Inflammatory macrophage (primary cell): ENCODE measurements at regions not wholly inside any gene's neighbourhood (a gene's known extent, or its start where the extent isn't known, plus 50 kb on each side); places are given as distances from the start of the nearest gene placed in this dataset.
"Not testable (repeated sequence)": the region's sequence is repeated elsewhere in the genome, so short reads cannot be mapped to it uniquely, and the experiment has no call there.

Experiments used
- DNase-seq, 2 donors: peaks; one replicate each; pipeline ENCODE4 v3.0.0-alpha.2; 2020 to 2022

DNA sequence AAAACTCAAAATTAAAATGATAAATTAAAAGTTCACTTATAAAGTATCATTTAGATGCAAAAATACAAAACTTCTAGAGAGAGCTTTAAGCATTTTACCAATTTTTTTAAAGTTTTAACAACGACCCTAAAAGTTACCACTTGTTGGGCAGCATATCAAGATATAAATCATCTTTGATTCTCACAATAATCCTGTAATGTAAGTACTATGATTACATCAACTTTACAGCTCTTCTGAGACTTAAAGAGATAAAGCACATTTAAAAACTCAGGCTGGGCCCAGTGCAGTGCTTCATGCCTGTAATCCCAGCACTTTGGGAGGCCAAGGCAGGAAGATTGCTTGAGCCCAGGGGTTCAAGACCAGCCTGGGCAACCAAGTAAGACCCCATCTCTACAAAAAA lies 202.7 kb upstream of the GPC6 start:
- DNase-seq, result no peak

DNA sequence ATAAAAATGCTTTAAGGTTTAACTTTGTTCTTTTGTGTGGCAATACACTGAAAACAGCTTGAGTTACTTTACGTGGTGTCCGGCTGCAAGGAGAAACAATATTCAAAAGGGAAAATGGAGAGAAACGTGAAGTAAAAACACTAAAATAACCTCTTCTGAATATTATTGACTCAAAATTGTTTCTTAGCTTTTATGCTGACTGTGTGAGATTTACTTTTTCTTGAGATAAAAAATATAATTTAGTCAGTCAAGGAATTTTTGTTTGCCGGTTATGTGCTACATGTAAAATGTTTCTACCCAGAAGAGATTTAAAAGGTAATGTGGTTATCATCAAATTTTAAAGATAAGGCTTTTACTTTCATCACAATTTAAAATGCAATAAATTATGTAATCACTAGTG lies 200.6 kb upstream of the GPC6 start:
- DNase-seq, result no peak

DNA sequence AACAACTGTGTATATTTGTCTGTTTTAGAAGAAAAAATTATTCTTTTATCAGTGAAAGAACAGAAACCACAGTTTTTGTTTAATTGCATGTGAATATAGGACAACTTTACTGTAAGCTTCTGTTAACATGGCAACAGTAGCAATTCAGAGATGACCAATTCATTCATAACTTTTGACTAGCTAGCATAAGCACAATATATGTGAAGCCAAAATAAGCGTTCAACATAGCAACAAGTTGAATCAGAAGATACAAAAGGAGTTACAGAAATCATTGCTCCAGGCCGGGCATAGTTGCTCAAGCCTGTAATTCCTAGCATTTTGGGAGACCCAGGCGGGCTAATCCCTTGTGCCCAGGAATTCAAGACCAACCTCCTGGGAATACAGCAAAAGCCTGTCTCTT lies 197.1 kb upstream of the GPC6 start:
- no peak for DNase-seq

DNA sequence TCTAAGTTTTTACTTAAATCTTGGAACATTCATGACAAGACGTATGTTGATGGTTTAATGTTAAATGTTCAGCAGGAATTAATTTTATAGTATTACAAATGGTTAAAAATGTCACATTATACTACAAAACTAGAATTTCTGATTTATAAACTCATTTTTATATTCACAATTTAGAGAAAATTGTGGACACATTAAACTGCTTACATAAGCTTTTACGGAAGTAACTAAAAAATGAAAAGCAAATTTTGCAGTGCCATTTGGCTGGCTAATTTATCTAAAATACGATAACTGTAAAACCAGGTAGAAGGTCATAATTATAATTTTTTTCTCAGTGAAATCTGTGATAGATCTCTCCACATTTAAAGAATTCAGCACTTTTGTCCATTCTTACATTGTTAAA lies 190.2 kb upstream of the GPC6 start:
- no peak for DNase-seq

DNA sequence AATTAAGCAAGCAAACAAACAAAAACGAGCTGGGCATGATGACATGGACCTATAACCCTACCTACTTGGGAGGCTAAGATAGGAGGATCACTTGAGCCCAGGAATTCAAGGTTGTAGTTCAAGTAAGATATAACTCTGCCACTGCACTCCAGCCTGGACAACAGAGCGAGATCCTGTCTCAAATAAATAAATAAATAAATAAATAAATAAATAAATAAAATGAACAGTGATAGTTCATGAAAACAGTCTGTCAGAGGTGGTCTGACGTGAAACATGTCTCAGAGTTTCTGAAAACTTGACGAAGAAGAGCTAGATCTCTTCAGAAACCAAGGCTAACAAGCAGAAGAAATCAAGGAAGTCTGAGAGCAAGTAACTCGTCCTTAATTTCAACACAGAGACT lies 188.8 kb upstream of the GPC6 start:
- no peak for DNase-seq

DNA sequence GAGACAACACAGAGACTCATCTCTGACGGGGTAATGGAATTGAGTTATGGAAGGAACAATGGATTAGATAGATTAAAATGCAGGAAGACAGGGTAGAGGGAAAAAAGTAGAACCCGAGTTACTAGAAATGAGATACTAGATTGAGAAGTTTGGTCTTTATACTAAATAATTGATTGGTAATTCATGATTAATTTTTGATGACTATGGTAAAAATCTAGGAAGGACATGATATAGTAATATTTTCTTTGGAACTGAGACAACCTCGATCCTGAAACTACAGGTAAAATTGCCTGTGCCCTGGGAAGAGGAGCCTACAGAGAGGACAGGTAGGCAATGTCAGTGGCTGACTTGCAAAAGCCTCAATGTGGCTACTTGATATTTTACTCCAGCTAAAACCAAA lies 188.4 kb upstream of the GPC6 start:
- no peak for DNase-seq

DNA sequence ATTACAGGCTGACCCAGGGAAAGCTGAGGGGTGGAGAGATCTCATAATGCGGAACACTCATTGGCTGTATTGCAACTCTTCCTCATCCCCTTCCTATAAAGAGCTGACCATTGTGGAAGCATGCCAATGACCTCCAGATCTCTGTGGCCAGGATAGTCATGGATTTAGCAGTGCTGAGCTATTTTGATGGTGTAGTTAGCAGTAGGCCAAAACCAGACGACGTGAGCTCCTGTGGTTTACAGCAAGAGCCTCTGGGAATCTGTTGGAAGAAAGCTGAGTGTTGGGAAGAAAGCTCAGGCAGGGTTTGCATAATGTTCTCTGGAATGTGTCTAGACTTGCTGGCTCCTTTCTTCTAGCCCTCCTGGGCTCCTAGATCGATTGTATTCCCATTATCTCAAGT lies 187.5 kb upstream of the GPC6 start:
- no peak for DNase-seq

DNA sequence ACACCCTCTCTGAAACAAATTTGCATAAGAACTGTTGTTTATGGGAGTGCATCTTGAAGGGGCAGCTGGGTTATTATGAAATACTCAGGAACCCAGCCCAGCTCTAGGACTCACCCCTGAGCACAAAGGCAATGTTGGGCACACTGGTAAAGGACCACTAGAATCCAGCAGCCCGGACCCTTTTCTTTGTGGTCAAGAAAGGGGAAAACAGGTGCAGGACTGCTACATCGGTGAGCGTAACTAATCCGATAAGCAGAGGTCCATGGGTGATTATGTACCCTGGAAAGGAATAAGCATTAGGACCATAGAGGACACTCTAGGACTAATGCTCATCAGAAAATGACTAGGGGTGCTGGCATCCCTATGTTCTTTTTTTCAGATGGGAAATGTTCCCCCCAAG lies 185.0 kb upstream of the GPC6 start:
- not testable (repeated sequence) for DNase-seq

DNA sequence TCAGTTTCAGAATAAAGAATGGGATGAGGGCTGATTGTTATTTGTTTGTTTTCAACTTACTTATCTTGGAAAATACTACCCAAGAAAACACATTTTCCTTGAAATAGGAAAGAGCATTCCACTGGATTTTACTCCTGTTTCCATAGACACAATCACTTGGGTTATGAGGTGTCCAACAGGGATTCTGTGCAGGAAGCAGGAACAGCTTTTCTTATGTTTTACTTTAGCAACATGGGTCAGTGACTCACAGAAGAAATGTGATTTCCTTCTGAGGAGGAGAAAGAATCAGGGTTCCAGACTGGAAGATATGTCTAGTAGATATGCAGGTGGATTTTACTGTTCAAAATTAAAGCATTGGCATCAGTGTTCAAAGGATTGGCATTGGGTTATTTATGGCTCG lies 180.8 kb upstream of the GPC6 start:
- DNase-seq, result no peak

DNA sequence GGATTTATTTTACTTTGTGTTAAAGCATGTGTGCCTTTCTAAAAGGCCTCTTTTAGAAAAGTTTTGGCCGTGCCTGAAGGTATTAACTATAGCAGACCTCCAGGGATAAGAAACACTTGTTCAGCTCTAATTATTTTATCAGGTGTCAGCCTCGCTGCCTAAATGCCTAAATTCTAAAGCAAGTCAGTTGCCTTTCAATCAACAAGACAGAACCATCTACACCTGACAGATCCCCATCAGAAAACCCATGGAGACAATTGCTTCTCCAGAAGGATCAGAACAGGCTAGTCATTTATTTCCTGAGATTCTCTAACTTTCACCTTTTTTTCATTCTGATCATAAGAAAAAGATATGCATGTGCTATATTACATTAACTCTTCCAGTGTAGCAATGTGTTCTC lies 171.4 kb upstream of the GPC6 start:
- DNase-seq, result no peak

DNA sequence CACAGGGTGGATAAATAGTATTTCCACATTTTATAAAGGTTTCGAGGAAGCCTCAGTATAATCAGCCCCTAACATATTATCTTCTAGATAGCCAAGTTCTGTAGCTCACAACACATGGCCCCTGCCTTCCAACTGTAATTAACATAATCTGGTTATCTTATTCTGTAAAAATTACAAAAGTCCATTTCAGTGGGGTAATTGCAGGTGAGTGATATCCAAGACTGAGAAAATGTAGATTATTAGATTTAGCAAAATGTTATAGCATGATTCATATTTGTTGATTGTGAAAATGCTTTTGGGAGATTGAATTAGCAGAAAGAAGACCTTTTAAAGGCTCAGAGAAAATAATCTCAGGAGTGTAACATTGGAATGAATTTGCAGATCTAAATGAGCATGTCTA lies 168.3 kb upstream of the GPC6 start:
- no peak for DNase-seq

DNA sequence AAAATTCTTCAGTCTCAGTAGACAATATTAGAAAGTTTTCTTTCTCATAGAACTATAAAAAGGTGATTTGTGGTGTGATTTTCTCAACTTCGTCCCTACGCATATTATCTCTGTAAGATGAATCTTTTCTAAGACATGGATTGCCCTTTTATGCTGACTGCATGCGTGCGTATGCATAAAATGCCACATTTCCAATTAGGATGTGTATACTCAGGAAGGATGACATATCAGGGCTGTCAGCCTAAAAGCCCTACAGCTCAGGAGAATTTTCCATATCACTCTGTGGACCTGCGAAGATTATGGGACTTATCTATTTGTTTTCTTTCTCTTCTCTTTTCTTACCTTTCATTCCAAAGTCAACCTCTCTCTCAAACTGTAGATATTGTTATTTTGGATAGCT lies 166.5 kb upstream of the GPC6 start:
- no peak for DNase-seq

DNA sequence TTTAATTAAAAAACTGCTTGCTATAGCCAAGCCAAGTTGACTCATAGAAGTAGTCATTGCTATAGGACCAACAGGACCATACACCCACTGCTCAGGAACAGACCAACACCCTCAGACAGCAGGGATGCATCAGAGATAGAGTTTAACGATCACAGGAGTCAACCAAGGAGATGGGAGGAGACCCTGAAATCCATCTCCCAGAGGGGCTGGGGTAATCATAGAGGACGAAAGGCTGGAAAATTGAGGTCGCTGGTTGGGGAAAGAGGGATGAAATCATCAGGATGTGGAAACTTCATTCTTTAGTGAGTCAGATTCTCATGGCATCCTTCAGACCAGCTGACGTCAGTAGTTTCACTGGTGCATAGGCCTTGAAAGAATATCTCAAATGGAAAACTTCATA lies 160.4 kb upstream of the GPC6 start:
- DNase-seq, result no peak

DNA sequence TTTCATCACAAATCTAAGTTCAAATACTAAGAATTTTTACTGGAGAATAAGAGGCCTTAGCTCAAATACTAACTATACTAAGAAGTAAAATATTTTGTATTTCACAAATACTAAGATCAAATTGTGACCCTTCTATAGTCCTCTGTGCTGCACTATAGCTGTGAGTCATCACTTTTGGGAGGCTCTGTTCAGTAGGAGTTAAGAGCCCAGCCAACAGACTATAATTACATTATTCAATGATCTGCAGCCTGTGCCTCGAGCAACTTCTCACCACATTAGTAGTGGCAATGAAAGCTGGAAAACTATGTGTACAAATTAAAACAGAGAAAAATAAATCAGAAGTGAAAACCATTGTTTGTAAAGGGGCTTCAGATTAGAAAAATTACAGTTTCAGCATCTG lies 147.3 kb upstream of the GPC6 start:
- DNase-seq, result no peak

DNA sequence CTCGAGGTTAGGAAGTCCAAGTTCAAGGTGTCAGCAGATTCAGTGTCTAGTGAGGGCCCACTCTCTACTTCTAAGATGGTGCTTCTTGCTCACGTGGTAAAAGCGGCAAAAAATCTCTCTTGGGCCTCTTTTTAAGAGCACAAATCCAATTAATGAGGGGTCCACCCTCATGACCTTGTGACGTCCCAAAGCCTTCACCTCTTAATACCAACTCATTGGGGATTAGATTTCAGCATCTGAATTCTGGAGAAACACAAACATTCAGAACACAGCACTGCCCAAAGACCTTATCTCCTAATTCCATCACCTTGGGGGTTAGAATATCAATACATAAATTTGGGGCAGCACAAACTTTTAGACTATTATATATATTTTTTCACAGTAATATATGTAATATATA lies 146.4 kb upstream of the GPC6 start:
- DNase-seq, result no peak

DNA sequence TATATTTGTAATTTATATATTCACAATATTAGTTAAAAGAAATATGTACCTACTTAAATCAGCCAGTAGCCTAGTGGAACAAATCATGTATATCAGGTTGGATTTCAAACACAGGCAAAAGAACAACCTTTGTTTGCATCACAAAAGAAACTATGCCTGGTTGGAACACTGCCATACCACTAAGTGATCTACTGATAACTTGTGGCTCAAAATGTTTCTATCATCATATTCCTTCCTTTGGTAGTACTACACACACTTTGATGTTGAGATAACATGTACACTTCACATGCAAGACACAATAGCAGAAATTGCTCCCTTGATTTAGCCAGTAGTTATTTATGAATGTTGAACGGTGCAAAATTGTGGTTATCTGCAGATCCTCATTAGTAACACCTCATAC lies 146.0 kb upstream of the GPC6 start:
- DNase-seq, result no peak

DNA sequence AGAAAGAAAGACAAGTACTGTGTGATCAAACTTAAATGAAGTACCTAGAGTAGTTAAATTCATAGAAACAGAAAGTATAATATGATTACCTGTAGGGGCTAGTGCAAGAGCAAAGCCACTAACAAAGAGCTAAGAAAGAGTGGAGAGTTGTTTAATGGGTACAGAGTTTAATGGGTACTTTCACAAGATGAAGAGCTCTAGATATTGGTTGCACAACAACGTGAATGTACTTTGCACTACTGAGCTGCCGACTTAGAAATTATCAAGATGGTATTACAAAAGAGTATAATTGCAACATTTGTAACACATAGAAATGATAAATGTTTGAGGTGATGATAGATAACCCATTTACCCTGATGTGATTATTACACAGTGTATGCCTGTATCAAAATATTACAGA lies 140.3 kb upstream of the GPC6 start:
- no peak for DNase-seq

DNA sequence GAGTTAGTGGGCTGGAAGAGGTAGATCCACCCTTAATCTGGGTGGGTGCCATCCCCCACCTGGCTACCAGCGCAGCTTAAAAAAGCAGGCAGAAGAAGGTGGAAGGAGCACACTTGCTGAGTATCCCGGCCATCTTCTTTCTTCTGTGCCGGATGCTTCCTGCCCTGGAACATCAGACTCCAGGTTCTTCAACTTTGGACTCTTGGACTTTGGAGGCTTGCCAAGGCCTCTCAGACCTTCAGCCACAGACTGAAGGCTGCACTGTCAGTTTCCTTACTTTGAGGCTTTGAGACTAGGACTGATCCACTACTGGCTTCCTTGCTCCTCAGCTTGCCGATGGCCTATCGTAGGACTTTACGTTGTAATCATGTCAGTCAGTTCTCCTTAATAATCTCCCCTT lies 127.6 kb upstream of the GPC6 start:
- no peak for DNase-seq

DNA sequence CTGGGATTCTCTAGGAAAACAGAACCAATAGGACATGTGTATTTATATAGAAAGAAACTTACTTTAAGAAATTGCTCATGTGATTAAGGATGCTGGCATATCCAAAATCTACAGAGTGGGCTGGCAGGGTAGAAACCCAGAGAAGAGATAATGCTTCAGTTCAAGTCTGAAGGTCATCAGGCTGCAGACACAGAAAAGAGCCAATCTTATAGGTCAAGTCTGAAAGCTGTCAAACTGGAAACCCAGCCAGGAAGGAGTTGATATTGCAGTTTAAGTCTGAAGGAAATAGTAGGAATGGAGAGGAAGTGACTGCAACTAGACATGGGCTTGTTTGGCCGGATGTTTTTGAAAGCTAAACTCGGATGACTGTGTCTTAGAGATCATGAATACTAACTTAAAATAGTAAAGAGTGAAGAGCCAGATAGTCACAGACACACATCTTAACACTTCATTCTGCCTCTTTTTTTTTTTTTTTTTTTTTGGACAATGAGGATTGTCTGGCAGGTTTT lies 125.3 kb upstream of the GPC6 start:
- no peak for DNase-seq

DNA sequence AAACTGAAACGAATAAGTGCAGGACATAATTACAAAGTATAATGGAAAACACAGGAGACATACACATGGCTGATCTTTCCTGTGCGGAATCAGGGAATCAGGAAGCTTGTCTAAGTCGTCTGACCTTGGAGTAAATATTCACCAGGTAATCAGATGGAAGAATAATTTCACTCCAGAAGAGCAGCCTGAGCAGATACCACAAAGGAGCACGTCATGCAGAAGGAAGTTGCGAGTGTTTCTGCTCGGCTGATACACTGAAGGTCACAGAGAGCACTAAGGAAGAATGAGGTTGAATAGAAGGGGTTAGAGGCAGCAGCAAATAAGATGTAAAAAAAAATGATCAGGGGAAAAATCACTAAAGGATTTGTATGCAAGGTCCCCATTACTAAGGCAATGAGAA lies 122.3 kb upstream of the GPC6 start:
- no peak for DNase-seq

DNA sequence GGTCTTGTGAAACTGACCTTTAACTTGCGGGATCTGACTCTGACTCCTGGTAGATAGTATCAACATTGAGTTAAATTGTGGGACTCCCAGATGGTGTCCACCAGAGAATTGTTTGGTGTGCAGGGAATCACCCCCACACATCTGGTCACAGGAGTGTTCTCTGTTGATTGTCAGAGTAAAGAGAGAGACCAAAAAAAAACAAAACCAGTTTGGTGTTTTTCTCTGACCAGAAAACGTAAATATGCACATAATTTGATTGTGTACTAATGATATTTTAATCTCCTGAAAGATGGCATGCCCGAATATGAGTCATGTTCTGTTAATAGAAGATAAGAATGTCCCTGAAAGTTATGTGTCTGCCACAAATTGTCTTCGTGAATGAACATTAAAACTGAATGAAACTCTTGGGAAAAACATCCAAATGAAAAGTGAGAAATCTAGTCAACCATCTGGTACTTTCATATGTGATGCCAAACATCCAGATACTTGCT lies 118.5 kb upstream of the GPC6 start:
- DNase-seq, result no peak

DNA sequence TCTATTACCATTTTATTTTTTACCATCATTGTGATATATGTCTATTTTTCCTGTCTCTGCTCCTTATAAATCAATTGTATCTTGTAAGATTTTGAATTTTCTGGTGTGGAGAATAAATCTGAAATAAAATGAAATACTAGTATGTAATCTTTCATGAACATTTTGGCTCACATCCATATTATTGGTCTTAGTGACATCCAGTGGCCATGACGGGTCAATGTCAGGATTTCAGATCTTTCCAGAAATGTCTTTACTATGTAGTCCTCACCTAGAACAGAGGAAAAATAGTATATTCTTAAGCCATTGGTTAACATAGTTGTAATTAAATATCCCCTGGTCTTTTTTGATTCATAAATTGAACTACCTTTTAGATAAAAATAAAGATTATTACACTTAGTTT lies 109.8 kb upstream of the GPC6 start:
- DNase-seq, result no peak

DNA sequence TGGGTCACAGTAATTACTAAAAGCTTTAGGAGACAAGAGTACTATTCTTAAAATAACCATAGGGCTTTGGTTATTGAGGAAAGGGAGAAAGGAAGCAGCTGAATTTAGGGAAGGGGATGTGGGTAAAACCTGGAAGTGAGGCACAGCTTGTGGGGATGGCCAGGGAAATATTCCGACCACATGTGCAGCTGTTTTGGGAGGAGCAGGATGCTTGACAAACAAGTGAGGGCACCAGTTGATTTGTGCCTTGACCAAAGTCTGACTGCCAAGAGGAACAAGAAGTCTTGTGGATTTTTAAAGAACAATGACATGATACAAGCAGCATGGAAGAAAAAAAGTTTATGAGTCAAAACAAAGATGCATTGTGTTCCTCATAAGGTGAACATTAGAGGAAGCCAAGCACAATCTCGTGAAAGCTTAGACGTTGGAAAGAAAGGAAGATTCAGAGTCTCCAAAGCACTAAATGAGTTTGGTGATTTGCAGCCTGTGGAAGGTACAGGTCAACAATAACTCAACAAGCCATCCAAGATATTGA lies 108.5 kb upstream of the GPC6 start:
- no peak for DNase-seq

DNA sequence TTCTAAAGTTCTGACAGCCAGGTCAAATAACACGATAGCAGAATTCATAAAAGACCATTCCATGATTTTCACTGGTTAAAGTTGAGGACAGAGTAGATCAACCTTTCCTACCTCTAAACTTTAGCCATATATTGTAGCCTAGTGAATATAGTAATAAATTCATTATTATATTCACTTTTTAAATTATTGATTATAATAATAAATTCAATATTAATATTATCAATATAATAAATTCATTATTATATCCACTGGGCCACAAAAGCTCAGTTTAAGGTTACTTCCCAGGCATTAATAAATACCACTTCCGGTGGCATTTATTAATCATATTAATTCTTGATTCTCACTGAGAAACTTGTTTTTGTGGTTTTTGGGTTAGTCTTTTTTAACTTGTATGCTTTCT lies 85.7 kb upstream of the GPC6 start:
- DNase-seq, result no peak

DNA sequence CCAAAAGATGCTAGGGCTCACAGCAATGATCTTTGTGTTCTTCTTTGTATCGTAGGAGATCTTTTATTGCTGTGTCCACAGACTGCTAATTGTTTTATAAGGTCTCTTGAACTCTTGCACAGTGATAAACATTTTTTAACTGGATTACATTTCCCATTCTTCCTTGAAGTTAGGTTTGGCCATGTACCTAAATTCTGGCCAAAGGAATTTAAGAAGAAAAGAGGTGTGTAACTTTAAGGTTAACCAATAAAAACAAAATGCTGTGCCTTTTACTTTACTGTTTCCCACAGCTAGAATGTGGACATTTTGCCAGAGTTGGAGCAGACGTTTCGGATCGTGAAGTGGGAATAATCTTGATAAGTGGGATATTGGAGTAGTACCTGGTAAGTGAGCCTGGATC lies 82.6 kb upstream of the GPC6 start:
- DNase-seq, result no peak

DNA sequence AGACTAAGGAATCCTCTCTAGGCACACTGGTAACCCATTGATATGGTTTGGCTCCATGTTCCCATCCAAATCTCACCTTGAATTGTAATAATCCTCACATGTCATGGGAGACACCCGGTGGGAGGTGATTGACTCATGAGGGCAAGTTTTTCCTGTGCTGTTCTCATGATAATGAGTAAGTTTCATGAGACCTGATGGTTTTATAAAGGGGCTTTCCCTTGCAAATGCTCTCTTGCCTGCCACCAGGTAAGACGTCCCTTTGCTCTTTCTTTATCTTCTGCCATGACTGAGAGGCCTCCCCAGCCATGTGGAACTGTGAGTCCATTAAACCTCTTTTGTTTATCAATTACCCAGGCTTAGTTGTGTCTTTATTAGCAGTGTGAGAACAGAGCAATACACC lies 81.4 kb upstream of the GPC6 start:
- no peak for DNase-seq
